HPDE6-E6E7 (cell line): ENCODE measurements at regions not wholly inside any gene's neighbourhood (a gene's known extent, or its start where the extent isn't known, plus 50 kb on each side); places are given as distances from the start of the nearest gene placed in this dataset.
"Not testable (repeated sequence)": the region's sequence is repeated elsewhere in the genome, so short reads cannot be mapped to it uniquely, and the experiment has no call there.

Source experiments
- DNase-seq: peaks from one replicate; pipeline ENCODE4 v3.0.0; 2011; ENCODE audit warnings: missing footprints; ENCODE audit errors: extremely low spot score

GRCh38 chr6:144476286-144476685 is 191.2 kb downstream of the UTRN start:
- DNase-seq: no peak

- DNase-seq: no peak
These were observed 192.3 kb downstream of the UTRN start for GRCh38 chr6:144477396-144477795.

GRCh38 chr6:144477856-144478255 is 192.7 kb downstream of the UTRN start:
- DNase-seq: no peak

- no peak for DNase-seq
These were observed 193.3 kb downstream of the UTRN start for GRCh38 chr6:144478483-144478882.

GRCh38 chr6:144479991-144480390 is 194.9 kb downstream of the UTRN start:
- no peak for DNase-seq

- no peak for DNase-seq
These were observed 195.3 kb downstream of the UTRN start for GRCh38 chr6:144480473-144480872.

GRCh38 chr6:144481527-144481926 is 196.4 kb downstream of the UTRN start:
- no peak for DNase-seq

- DNase-seq: peak; percentile 42
These were observed 197.0 kb downstream of the UTRN start for GRCh38 chr6:144482142-144482541.

- no peak for DNase-seq
These were observed 200.4 kb downstream of the UTRN start for GRCh38 chr6:144485531-144485930.

GRCh38 chr6:144488590-144488989 is 203.5 kb downstream of the UTRN start:
- DNase-seq: no peak

- no peak for DNase-seq
These were observed 208.1 kb downstream of the UTRN start for GRCh38 chr6:144493035-144493910.

GRCh38 chr6:144495076-144495475 is 209.9 kb downstream of the UTRN start:
- not testable (repeated sequence) for DNase-seq

GRCh38 chr6:144497650-144498049 is 212.5 kb downstream of the UTRN start:
- no peak for DNase-seq

- DNase-seq: no peak
These were observed 215.8 kb downstream of the UTRN start for GRCh38 chr6:144500892-144501291.

GRCh38 chr6:144505214-144505613 is 220.1 kb downstream of the UTRN start:
- not testable (repeated sequence) for DNase-seq

- not testable (repeated sequence) for DNase-seq
These were observed 220.9 kb downstream of the UTRN start for GRCh38 chr6:144506051-144506450.

- DNase-seq: not testable (repeated sequence)
These were observed 222.7 kb downstream of the UTRN start for GRCh38 chr6:144507772-144508312.

- no peak for DNase-seq
These were observed 225.7 kb downstream of the UTRN start for GRCh38 chr6:144510859-144511258.

GRCh38 chr6:144515761-144516160 is 230.6 kb downstream of the UTRN start:
- DNase-seq: no peak

- DNase-seq: no peak
These were observed 234.3 kb downstream of the UTRN start for GRCh38 chr6:144519426-144519825.

GRCh38 chr6:144528743-144529425 is 243.7 kb downstream of the UTRN start:
- DNase-seq: no peak

- DNase-seq: no peak
These were observed 245.0 kb downstream of the UTRN start for GRCh38 chr6:144530118-144530517.

GRCh38 chr6:144532238-144532637 is 247.1 kb downstream of the UTRN start:
- DNase-seq: not testable (repeated sequence)
